HG03460 (cell line): ENCODE measurements at regions not wholly inside any gene's neighbourhood (a gene's known extent, or its start where the extent isn't known, plus 50 kb on each side); places are given as distances from the start of the nearest gene placed in this dataset.
"Not testable (repeated sequence)": the region's sequence is repeated elsewhere in the genome, so short reads cannot be mapped to it uniquely, and the experiment has no call there.

Source experiments
- ATAC-seq: cut with Tn5 transposase; IDR thresholded peaks from one replicate; pipeline ENCODE4 v1.9.1; 2021; ENCODE audit not compliant: unreplicated experiment

DNA sequence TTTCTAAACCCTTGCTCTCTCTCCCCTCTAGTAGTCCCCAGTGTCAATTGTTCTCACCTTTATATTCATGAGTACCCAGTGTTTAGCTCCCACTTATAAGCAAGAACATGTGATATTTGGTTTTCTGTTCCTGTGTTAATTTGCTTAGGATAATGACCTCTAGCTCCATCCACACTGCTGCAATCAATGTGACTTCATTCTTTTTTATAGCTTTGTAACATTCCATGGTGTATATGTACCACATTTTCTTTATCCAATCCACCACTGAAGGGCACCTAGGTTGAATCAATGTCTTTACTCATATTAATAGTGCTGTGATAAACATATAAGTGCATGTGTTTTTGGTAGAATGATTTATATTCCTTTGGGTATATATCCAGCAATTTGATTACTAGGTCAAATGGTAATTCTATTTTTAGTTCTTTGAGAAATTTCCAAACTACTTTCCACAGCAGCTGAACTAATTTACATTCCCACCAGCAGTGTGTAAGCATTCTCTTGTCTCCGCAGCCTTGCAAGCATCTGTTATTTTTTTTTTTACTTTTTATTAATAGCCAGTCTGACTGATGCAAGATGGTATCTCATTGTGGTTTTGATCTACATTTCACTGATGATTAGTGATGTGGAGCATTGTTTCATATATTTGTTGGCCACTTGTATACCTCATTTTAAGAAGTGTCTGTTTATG, 277.8 kb downstream of the LTN1 start:
- no peak for ATAC-seq

- ATAC-seq: no peak
Observed at GRCh38 chr21:28712411-28712810, 280.3 kb downstream of the LTN1 start.

DNA sequence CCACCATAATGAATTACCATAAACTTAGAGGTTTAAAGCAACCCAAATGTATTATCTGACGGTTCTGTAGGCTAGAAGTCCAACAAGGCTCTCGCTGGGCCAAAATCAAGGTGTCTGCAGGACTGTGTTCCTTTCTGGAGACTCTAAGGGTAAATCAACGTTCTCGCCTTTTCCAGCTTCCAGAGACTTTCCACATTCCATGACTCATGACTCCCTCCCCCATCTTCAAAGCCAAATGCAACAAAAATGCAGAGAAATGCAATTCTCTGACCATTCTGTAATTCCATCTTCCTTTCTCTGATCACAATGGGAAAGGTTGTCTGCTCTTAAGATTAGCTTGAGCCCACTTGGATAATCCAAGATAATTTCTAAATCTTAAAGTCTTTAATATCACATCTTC, 287.1 kb downstream of the LTN1 start:
- ATAC-seq: no peak

GRCh38 chr21:28704746-28705145, 287.9 kb downstream of the LTN1 start:
- ATAC-seq: no peak

DNA sequence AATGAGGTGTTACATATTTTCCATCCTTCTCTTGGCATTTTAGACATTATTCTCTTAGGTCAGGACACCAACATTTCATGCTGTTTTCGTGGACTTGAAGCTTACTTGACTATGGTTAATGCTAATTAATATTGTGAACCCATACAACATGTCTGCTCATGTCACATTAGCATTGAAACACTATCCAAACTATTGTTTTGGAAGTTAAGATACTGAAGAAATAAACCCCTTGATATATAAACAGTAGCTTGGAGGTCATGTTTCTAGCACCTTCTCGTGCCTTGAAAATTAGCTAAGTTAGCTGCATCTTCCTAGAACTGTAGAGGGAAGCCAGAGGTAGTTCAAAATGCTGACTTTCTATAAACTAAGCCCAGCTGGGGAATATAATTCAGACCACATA, 288.8 kb downstream of the LTN1 start:
- ATAC-seq: no peak

GRCh38 chr21:28699596-28700259, 292.9 kb downstream of the LTN1 start:
- ATAC-seq: no peak

GRCh38 chr21:28699186-28699585, 293.5 kb downstream of the LTN1 start:
- no peak for ATAC-seq

DNA sequence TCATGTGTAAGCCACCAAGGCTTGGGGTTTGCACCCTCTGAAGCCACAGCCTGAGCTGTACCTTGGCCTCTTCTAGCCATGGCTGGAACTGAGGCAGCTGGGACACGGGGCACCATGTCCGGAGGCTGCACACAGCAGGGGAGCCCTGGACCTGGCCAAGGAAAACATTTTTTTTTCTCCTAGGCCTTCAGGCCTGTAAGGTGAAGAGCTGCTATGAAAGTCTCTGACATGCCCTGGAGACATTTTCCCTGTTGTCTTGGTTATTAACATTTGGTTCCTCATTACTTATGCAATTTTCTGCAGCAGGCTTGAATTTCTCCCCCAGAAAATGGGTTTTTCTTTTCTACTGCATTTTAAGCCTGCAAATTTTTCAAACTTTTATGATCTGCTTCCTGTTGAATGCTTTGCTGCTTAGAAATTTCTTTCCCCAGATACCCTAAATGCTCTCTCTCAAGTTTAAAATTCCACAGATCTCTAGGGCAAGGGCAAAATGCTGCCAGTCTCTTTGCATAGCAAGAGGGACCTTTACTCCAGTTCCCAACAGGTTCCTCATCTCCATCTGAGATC, 295.8 kb downstream of the LTN1 start:
- ATAC-seq: no peak

DNA sequence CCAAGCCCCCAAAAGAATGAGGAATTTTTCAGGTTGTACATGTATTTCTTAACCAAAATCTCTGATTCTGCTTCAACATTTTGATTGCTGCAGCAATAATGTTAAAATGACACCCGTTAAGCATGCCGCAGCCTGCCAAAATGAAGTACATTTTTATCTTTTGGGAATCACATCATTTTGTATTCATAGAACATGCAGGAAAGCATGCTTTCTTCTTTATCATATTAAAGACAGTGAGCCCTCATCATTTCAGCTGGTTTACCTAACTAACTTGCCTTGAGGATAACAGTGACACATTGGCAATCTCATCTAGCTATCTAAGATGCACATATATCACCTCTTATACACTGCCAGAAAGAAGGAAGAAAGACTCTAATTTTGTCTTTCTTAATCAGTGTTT, 299.2 kb downstream of the LTN1 start:
- no peak for ATAC-seq

GRCh38 chr21:28690196-28690595, 302.5 kb downstream of the LTN1 start:
- no peak for ATAC-seq

DNA sequence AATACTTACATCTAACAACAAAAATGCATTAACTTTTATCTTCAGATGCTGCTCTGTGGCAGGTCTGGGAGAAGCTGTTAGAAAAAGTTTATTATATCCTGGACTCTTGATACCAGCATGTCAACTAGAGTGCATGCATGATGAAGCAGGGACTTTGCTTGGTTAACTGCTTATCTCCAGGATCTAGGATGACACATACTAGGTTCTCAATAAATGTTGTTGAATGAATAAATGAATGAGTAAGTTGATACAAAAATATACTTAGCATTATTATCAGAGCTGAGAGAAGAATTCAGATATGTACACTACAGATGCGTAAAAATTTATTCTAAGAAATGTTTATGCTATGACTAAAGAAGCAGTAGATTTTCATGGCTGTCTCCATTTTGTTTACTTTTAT, 304.3 kb downstream of the LTN1 start:
- no peak for ATAC-seq

DNA sequence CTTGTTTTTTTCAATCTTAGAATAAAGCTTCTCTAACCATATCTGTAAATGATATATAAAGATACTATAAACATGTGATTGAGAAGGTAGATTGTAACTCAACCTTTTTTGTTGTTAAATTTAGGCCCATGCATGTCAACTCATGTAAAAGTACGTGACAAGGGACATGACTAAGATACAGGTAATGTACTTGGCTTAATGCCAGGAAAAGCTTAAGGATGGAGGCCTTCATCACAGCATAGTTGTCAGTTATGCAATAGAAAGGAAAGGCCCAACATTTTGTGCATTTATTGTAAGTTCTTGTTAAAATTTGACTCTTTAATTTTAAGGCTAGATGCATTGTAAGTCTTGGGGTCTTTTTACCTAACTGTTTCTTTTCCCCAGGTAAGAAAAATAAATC, 305.1 kb downstream of the LTN1 start:
- no peak for ATAC-seq

- ATAC-seq: no peak
Observed at GRCh38 chr21:28683982-28684752, 308.5 kb downstream of the LTN1 start.

DNA sequence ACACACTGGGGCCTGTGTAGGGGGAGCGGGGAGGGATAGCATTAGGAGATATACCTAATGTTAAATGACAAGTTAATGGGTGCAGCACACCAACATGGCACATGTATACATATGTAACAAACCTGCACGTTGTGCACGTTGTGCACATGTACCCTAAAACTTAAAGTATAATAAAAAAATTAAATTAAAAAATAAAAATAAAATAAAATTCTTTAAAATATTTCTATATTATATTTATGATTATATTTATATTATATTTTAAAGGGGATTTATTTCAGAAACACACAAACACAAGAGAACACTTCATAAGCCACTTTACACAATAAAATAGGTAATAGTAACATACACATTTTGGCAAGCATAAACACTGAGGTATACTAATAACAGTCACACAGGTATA, 309.8 kb downstream of the LTN1 start:
- not testable (repeated sequence) for ATAC-seq

- not testable (repeated sequence) for ATAC-seq
Observed at GRCh38 chr21:28677096-28677495, 315.6 kb downstream of the LTN1 start.

- no peak for ATAC-seq
Observed at GRCh38 chr21:28675331-28676041, 317.2 kb downstream of the LTN1 start.

GRCh38 chr21:28674763-28675162, 317.9 kb downstream of the LTN1 start:
- no peak for ATAC-seq

DNA sequence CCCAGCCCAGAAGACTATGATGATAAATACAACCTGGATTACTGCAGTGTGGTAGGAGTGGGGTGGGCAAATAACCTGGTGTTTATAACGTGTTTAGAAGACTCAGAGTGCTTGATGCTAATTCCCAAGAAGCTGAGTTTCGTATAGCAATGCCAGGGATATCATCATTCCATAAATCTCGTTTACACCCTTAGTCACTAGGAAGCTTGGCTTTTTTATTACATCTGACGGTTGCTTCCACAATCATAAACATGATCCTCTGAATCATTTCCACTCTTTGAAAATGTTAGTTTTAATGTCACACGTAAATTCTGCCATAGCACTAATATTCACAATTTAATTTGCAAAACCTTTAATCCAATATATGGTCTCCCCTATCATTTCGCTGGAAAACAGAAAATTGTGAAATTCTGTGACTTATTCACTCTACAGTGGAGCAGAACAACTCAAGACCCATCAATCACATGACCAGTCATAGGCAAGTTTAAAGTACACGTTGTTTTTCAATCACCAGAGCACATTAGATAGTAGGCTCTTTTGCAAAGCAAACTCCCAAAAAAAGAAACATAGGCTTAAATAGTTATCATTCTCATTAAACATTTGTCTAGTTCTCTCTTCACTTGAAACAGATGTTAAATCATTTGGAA, 321.0 kb downstream of the LTN1 start:
- no peak for ATAC-seq

DNA sequence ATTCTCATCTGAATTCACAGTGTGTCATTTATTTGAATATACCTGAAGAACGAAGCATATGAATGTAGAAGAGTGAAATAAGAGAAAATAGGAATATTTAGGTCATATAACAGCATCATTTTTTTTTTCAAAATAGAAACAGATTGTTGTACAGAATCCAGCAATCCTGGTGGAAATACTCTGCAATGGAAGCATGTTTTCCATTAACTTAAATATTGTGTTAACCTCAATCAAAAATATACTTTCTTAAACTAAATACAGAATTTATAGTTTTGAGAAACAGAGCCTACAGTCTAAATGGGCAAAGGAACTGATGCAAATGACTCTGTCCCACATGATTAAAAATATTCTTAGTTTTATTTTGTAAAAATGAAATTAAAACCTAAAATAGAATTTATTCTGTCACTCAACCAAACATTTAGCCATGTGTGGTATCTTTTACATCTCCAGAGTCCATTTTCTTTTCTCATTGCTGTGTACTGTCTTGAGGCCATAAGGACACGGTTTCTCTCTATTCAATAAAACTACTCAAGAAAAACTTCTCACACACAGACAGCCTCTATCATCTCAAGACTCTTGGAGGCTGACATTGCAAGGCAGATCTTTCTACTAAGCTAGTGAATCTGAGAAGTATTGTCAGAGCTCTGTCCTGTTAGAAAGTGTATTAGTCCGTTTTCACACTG, 322.6 kb downstream of the LTN1 start:
- ATAC-seq: no peak

DNA sequence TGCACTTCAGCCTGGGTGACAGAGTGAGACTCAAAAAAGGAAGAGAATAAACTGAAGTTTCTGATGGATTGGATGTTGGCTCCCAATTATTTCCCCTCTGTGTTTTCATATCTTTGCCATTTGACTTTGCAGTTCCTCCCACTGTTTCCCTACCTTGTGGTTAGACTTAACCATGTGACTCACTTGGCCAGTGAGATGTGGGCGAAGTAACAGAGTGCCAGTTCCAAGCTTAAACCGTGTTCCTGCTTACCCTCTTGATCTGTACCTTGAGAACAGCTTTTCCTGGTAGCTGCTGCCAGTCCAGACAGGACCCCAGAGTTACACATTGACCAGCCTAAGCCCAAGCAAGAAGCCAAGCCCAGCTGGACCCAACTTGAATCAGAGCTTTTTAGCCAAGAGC, 323.4 kb downstream of the LTN1 start:
- ATAC-seq: no peak
